Natural killer cell (primary cell): ENCODE measurements at regions not wholly inside any gene's neighbourhood (a gene's known extent, or its start where the extent isn't known, plus 50 kb on each side); places are given as distances from the start of the nearest gene placed in this dataset.

Experiments used
- ATAC-seq, 3 donors: fragments of 150-1000 bp in 2 of 3; fragments of 200-7000 bp in 1 of 3; cut with Tn5 transposase; 1 replicate in 1 of 3; 2 replicates in 2 of 3; pipeline ENCODE4 v1.10.0; 2021; ENCODE audit warnings: mild to moderate bottlenecking in 2 of 3, moderate library complexity in 2 of 3
- DNase-seq, 2 donors: peaks; one replicate each; pipeline versions ENCODE4 v3.0.0 to v3.0.0-alpha.2; 2013 to 2021; ENCODE audit warnings: mixed read lengths in 1 of 2
- H3K27ac ChIP-seq: one replicate; pipeline ENCODE4 v1.5.1; 2013; ENCODE audit warnings: mild to moderate bottlenecking, low read length
- H3K27me3 ChIP-seq: one replicate; pipeline ENCODE4 v1.6.1; 2013; ENCODE audit warnings: low read length; ENCODE audit not compliant: control insufficient read depth, insufficient read depth
- H3K36me3 ChIP-seq: one replicate; pipeline ENCODE4 v1.6.1; 2013; ENCODE audit warnings: low read length; ENCODE audit not compliant: control insufficient read depth, insufficient read depth
- H3K4me1 ChIP-seq: one replicate; pipeline ENCODE4 v1.6.1; 2013; ENCODE audit warnings: low read length; ENCODE audit not compliant: control insufficient read depth, insufficient read depth
- H3K4me3 ChIP-seq: one replicate; pipeline ENCODE4 v1.5.1; 2013; ENCODE audit warnings: low read length
- H3K9me3 ChIP-seq: one replicate; pipeline ENCODE4 v1.6.1; 2013; ENCODE audit warnings: low read length; ENCODE audit not compliant: control insufficient read depth, insufficient read depth
- H3K27ac Mint-ChIP-seq, 2 donors: one replicate each; pipeline ENCODE4 v1.8.0; 2022; ENCODE audit warnings: mild to moderate bottlenecking in 2 of 2, mixed read lengths in 2 of 2, moderate library complexity in 1 of 2
- H3K27me3 Mint-ChIP-seq, 2 donors: one replicate each; pipeline ENCODE4 v1.8.0; 2022; ENCODE audit warnings: low read depth in 2 of 2, mixed read lengths in 2 of 2
- H3K36me3 Mint-ChIP-seq: one replicate; pipeline ENCODE4 v1.8.0; 2022; ENCODE audit warnings: mixed read lengths
- H3K4me1 Mint-ChIP-seq, 2 donors: one replicate each; pipeline ENCODE4 v1.8.0; 2022; ENCODE audit warnings: mixed read lengths in 2 of 2
- H3K4me3 Mint-ChIP-seq: one replicate; pipeline ENCODE4 v1.8.0; 2022; ENCODE audit warnings: mild to moderate bottlenecking, moderate library complexity, mixed read lengths
- H3K9me3 Mint-ChIP-seq, 2 donors: one replicate each; pipeline ENCODE4 v1.8.0; 2022; ENCODE audit warnings: mixed read lengths in 2 of 2
- WGBS: methylation state at CpG from one replicate; pipeline ENCODE4 v1.1.7; 2013; ENCODE audit warnings: missing lambda C conversion rate; ENCODE audit not compliant: insufficient coverage; 5-methylcytosine and 5-hydroxymethylcytosine counted together
- intact Hi-C: fragments of 100-400 bp; cut with micrococcal nuclease; formaldehyde crosslinking; loops from one replicate; pipeline ENCODE4 v1.14.2; 2022
- TF ChIP-seq, protein P1 (sequence below): fragments of 200-600 bp; IDR thresholded peaks from one replicate; pipeline ENCODE4 v1.8.0; 2022; ENCODE audit warnings: antibody characterized with exemption

DNA sequence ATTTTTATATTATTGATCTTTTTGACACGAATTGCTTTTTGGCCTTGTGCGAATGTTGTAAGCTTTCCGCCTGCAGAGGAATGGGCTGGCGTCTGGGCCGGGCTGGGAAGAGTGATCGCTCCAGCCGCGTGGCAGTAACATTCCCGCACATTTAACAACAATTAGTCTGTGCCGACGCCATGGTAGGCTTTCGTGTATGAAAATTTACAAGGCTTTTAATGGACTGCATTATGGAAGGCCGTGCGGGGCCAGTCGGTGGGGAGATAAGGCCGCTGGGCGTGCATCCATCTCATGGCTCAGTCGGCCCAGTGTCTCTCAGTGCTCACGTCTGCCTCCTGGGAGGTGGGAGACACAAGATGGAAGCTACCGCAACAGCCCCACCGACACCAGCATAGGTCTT, 142.2 kb downstream of the PHETA1 start:
- TF ChIP-seq, protein P1, sequence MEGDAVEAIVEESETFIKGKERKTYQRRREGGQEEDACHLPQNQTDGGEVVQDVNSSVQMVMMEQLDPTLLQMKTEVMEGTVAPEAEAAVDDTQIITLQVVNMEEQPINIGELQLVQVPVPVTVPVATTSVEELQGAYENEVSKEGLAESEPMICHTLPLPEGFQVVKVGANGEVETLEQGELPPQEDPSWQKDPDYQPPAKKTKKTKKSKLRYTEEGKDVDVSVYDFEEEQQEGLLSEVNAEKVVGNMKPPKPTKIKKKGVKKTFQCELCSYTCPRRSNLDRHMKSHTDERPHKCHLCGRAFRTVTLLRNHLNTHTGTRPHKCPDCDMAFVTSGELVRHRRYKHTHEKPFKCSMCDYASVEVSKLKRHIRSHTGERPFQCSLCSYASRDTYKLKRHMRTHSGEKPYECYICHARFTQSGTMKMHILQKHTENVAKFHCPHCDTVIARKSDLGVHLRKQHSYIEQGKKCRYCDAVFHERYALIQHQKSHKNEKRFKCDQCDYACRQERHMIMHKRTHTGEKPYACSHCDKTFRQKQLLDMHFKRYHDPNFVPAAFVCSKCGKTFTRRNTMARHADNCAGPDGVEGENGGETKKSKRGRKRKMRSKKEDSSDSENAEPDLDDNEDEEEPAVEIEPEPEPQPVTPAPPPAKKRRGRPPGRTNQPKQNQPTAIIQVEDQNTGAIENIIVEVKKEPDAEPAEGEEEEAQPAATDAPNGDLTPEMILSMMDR = no peak
- DNase-seq (no peak), ATAC-seq (no peak)
- Mint-ChIP-seq H3K4me3 (no peak overlapping the region), H3K27me3 (peaks cover 0 to 6% of the 10 kb centered on the region in 2 donors), H3K36me3 (no peaks in the 10 kb centered on the region), H3K4me1 (no peaks in the 10 kb centered on the region), H3K9me3 (no peaks in the 10 kb centered on the region), H3K27ac (no peak overlapping the region)
- Histone ChIP-seq H3K9me3 (no peaks in the 10 kb centered on the region), H3K36me3 (no peaks in the 10 kb centered on the region), H3K4me1 (no peaks in the 10 kb centered on the region), H3K27ac (no peak overlapping the region), H3K27me3 (no peaks in the 10 kb centered on the region), H3K4me3 (no peak overlapping the region)
- WGBS = 96% methylated on average over 21 of the region's 21 CpGs
- intact Hi-C loops = no loop called here

DNA sequence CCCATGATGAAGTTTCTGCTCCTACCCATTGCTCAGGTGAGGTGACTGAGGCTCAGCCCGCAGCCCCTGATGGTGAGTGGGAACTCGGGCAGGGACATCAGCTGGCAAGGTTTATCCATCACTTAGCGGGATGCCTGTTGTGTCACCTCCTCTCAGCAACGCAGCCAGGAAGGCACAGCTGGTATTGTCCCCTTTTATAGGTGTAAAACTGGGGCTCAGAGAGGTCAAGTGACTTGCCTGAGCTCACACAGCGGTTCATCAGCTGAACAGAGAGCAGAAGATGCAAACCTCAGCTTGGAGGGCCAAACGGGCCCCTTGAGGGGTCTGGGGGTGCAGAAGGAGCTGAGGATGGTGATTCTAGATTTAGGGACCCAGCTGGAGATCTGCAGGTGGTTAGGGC, 143.6 kb downstream of the PHETA1 start:
- no peak overlapping the region for H3K27ac ChIP-seq
- no peak overlapping the region for H3K4me3 ChIP-seq
- H3K9me3 ChIP-seq = no peaks in the 10 kb centered on the region
- Mint-ChIP-seq H3K27ac (no peak overlapping the region), H3K9me3 (no peaks in the 10 kb centered on the region), H3K27me3 (peaks cover 0 to 6% of the 10 kb centered on the region in 2 donors), H3K36me3 (no peaks in the 10 kb centered on the region), H3K4me3 (no peak overlapping the region), H3K4me1 (no peaks in the 10 kb centered on the region)
- no peaks in the 10 kb centered on the region for H3K27me3 ChIP-seq
- no peaks in the 10 kb centered on the region for H3K36me3 ChIP-seq
- ATAC-seq = no peak
- H3K4me1 ChIP-seq = no peaks in the 10 kb centered on the region
- 78% methylated on average over 6 of the region's 6 CpGs for WGBS
- TF ChIP-seq, protein P1 = no peak
- intact Hi-C loops = no loop called here
- DNase-seq = no peak

GRCh38 chr12:111224186-111225066, 144.5 kb downstream of the PHETA1 start:
- Histone ChIP-seq H3K36me3 (no peaks in the 10 kb centered on the region), H3K27ac (no peak overlapping the region), H3K4me1 (no peaks in the 10 kb centered on the region), H3K27me3 (no peaks in the 10 kb centered on the region), H3K9me3 (no peaks in the 10 kb centered on the region), H3K4me3 (no peak overlapping the region)
- Mint-ChIP-seq H3K36me3 (no peaks in the 10 kb centered on the region), H3K4me3 (no peak overlapping the region), H3K9me3 (no peaks in the 10 kb centered on the region), H3K27ac (no peak overlapping the region), H3K27me3 (peaks cover 0 to 6% of the 10 kb centered on the region in 2 donors), H3K4me1 (no peaks in the 10 kb centered on the region)
- 21% methylated on average over 12 of the region's 14 CpGs for WGBS
- TF ChIP-seq, protein P1 = no peak
- ATAC-seq = no peak
- intact Hi-C loops = no loop called here
- DNase-seq = no peak

DNA sequence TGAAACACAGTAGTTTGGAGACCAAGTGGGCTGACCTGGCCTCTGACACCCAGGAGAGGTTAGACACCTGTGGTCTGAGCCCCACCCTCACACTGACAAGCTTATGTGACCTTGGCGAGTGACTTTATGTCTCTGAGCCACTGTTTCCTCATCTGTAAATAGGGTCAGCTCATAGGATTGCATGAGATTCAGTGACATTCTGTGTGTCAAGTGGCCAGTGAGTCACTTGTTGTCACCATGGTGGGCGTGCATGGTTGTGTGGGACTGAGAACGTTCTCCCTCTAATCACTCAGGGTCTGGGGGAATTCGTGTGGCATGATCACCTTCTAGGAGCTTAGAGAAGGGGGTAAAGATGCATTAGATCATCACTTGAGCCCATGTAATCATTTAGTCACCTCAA, 146.4 kb downstream of the PHETA1 start:
- no peaks in the 10 kb centered on the region for H3K27me3 ChIP-seq
- ATAC-seq (no peak), DNase-seq (no peak)
- no peak overlapping the region for H3K27ac ChIP-seq
- Mint-ChIP-seq H3K4me1 (no peaks in the 10 kb centered on the region), H3K27me3 (peaks cover 0 to 6% of the 10 kb centered on the region in 2 donors), H3K27ac (no peak overlapping the region), H3K36me3 (no peaks in the 10 kb centered on the region), H3K4me3 (no peak overlapping the region), H3K9me3 (no peaks in the 10 kb centered on the region)
- H3K9me3 ChIP-seq = no peaks in the 10 kb centered on the region
- TF ChIP-seq, protein P1 = no peak
- no peak overlapping the region for H3K4me3 ChIP-seq
- H3K36me3 ChIP-seq = no peaks in the 10 kb centered on the region
- H3K4me1 ChIP-seq = no peaks in the 10 kb centered on the region
- intact Hi-C loops = no loop called here
- WGBS = 80% methylated on average over 1 of the region's 4 CpGs
